ENCODE measurements at regions not wholly inside any gene's neighbourhood (a gene's known extent, or its start where the extent isn't known, plus 50 kb on each side); places are given as distances from the start of the nearest gene placed in this dataset.

- Histone ChIP-seq H3K27ac (peak overlapping the region in 1 of 2 donors; percentile 14), H3K4me1 (peaks cover 0 to 8% of the 10 kb centered on the region in 2 donors), H3K27me3 (no peaks in the 10 kb centered on the region), H3K9me3 (no peaks in the 10 kb centered on the region), H3K4me3 (no peak overlapping the region), H3K36me3 (no peaks in the 10 kb centered on the region)
- TF ChIP-seq CTCF (IDR thresholded peaks at IDR 0.05), result no peak
- intact Hi-C loops (cut with DNase I), result no loop called here
- DNase-seq (ENCODE audit: low spot score in 2 of 2), result no peak
These were observed 196.5 kb upstream of the PGR start for GRCh38 chr11:101326141-101326540.

GRCh38 chr11:101323997-101324396 is 194.4 kb upstream of the PGR start:
- Histone ChIP-seq H3K36me3 (no peaks in the 10 kb centered on the region), H3K4me1 (peaks cover 0 to 8% of the 10 kb centered on the region in 2 donors), H3K27ac (no peak overlapping the region), H3K9me3 (no peaks in the 10 kb centered on the region), H3K4me3 (no peak overlapping the region), H3K27me3 (no peaks in the 10 kb centered on the region)
- DNase-seq (ENCODE audit: low spot score in 2 of 2), result no peak
- intact Hi-C loops (cut with DNase I), result no loop called here
- TF ChIP-seq CTCF (IDR thresholded peaks at IDR 0.05), result peak in 2 of 3 experiments; percentile 12 to 33

GRCh38 chr11:101321222-101321621 is 191.6 kb upstream of the PGR start:
- TF ChIP-seq CTCF (IDR thresholded peaks at IDR 0.05), result no peak
- no peak for DNase-seq (ENCODE audit: low spot score in 2 of 2)
- Histone ChIP-seq H3K36me3 (no peaks in the 10 kb centered on the region), H3K27me3 (no peaks in the 10 kb centered on the region), H3K4me1 (peaks cover 0 to 5% of the 10 kb centered on the region in 2 donors), H3K9me3 (no peaks in the 10 kb centered on the region), H3K4me3 (no peak overlapping the region), H3K27ac (no peak overlapping the region)
- intact Hi-C loops (cut with DNase I), result no loop called here

GRCh38 chr11:101306721-101307120 is 177.1 kb upstream of the PGR start:
- TF ChIP-seq CTCF (IDR thresholded peaks at IDR 0.05), result no peak
- H3K27ac ChIP-seq, result no peak overlapping the region
- intact Hi-C loops (cut with DNase I), result no loop called here

GRCh38 chr11:101305496-101305895 is 175.9 kb upstream of the PGR start:
- H3K9me3 ChIP-seq, result no peaks in the 10 kb centered on the region
- peaks cover 0 to 3% of the 10 kb centered on the region in 2 donors for H3K4me1 ChIP-seq
- intact Hi-C loops (cut with DNase I), result no loop called here
- H3K27me3 ChIP-seq, result no peaks in the 10 kb centered on the region
- H3K4me3 ChIP-seq, result no peak overlapping the region
- H3K36me3 ChIP-seq, result no peaks in the 10 kb centered on the region
- no peak overlapping the region for H3K27ac ChIP-seq
- TF ChIP-seq CTCF (IDR thresholded peaks at IDR 0.05), result no peak
- DNase-seq (ENCODE audit: low spot score in 2 of 2), result no peak

More at GRCh38 chr11:101306721-101307120, 177.1 kb upstream of the PGR start:
- DNase-seq (ENCODE audit: low spot score in 2 of 2), result no peak
- Histone ChIP-seq H3K4me1 (peaks cover 0 to 3% of the 10 kb centered on the region in 2 donors), H3K27me3 (no peaks in the 10 kb centered on the region), H3K36me3 (no peaks in the 10 kb centered on the region), H3K4me3 (no peak overlapping the region), H3K9me3 (no peaks in the 10 kb centered on the region)

- H3K27me3 ChIP-seq, result no peaks in the 10 kb centered on the region
- H3K36me3 ChIP-seq, result no peaks in the 10 kb centered on the region
- H3K9me3 ChIP-seq, result peaks cover 0 to 4% of the 10 kb centered on the region in 2 donors
- H3K27ac ChIP-seq, result no peak overlapping the region
- no peak for TF ChIP-seq CTCF (IDR thresholded peaks at IDR 0.05)
- no peak for DNase-seq (ENCODE audit: low spot score in 2 of 2)
- intact Hi-C loops (cut with DNase I), result no loop called here
- H3K4me3 ChIP-seq, result no peak overlapping the region
- H3K4me1 ChIP-seq, result no peaks in the 10 kb centered on the region
These were observed 169.6 kb upstream of the PGR start for GRCh38 chr11:101299210-101299609.
